ENCODE measurements at regions not wholly inside any gene's neighbourhood (a gene's known extent, or its start where the extent isn't known, plus 50 kb on each side); places are given as distances from the start of the nearest gene placed in this dataset.

DNA sequence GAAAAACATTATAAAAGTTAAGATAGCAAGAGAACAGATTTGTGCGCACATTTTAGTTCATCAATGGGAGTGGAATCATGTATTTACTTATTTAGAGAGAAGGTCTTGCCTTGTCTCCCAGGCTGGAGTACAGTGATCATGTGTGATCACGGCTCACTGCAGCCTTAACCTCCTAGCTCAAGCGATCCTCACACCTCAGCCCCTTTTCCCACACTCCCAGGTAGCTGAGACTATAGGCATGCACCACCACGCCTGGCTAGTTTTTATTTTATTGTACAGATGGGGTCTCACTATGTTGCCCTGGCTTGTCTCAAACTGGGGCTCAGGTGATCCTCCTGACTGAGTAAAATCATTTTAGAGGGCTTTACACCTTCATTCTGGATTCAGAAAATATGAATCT, 72.3 kb upstream of the ADGRF1 start:
- DNase-seq, result no peak

DNA sequence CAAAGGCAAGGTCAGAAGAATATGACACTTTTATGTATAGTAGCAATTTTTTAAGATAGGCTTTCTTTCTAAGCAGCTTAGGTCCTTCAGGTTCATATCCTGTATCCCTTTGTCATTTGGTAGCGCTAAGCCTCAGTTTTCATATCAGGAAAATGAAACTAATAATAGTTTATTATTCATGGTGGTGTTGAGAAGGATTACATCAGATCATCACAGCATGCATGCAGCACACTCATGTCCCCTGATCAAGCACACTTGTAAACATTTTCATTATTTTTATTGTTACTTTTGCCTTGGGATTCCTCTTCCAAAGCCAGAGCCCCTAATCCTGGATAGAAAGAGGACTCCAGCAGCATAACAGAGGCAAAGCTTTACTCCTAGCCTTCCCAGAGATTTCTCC, 70.2 kb upstream of the ADGRF1 start:
- no peak for DNase-seq

DNA sequence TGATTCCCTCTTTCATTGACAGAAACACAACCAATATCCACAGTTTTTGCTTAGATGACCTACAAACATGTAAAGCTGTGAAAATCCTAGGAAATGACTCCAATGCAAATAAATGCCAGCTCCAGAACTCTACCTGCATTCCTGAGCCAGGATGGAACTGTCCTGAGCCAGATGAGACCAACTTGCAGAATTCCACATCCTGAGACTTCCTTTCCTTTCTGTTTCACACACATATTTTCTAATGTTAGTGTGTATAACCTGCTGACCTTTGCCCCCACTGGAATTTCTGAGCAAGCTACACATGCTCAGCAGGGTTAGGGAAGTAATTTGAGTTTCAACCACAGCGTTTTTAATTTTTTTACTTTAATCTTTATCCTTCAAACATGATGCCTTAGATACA, 69.6 kb upstream of the ADGRF1 start:
- no peak for DNase-seq

DNA sequence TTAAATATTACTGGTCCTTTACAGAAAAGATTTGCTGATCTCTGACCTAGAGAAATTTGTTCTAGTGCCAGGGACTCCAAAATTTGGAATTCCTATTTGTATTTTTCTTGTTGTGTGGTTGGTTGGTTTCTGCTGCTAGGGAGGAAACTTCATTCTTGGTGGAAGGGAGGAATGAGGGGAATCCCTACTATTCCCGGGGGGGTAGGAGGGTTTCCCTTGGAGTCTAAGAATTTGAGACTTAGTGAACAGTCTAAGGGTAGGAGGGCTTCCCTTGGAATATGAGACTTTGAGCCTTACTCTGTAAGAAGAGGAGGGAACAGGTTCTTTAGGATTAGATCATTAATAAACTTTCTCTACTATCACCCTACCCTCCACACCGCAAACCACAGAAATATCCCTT, 67.1 kb upstream of the ADGRF1 start:
- no peak for DNase-seq

DNA sequence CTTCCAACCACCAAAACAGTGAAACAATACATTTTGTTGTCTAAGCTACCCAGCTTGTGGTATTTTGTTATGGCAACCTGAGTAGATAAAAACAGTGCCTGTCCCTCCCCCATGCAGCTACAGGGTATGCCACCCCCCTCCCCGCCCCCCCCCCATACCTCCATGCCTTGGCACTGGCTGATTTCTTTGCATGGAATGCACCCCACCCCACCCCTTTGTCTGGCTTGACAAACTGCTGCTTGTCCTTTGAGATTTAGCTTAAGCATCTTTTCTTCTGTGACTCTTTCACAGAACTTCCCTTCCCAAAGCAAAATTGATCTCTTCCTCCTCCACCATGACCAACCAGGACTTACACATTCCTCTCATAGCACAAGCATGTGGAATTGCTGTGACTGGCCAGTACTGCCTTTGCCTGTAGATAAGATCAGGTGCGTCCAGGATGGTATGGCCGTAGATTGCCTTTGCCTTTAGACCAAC, 64.6 kb upstream of the ADGRF1 start:
- DNase-seq, result no peak

DNA sequence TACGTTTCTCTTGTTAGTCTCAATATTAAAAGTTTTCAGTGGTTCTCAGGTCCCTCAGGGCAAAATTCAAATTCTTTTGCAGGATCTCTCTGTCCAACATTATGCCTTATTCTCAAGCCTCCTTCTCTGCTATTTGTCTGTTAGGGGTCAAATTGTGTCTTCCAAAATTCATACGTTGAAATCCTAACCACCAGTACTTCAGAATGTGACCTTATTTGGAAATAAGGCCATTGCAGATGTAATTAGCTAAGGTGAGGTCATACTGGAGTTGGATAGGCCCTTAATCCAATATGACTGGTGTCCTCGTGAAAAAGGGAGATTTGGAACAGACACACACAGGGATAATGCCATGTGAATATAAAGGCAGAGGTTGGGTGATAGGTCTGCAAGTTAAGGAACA, 64.1 kb upstream of the ADGRF1 start:
- DNase-seq, result no peak

DNA sequence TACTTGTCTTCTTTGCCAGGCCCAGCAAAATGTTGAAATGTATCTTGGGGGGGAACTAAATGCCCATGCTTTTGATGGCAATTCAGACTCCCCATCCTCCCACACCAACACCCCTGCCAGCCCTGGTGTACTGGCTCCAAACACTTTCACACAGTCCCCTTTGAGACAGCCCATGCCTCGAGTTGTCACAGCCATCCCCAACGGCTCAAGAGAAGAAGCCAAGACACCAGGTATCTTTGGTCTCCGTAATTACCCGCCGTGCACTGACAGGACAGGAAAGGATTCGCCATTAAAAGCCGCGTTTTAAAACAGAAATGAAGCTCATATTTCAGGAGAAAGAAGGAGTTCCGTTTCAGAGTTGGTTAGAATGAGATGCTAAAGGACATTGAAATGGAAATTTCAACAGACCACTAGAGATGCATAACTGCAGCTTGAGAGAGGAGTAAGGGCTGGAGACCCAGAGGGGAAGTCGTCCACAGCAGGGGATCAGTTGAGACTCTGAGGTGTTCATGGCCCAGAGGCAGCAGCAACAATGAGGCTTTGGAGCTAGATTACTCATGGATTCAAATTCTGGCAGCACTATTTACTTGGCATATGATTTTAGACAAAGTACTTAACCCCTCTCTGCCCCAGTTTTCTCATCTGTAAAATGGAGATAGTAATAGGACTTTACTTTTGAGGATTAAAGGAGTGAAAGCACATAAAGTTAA, 63.5 kb upstream of the ADGRF1 start:
- DNase-seq, result no peak

DNA sequence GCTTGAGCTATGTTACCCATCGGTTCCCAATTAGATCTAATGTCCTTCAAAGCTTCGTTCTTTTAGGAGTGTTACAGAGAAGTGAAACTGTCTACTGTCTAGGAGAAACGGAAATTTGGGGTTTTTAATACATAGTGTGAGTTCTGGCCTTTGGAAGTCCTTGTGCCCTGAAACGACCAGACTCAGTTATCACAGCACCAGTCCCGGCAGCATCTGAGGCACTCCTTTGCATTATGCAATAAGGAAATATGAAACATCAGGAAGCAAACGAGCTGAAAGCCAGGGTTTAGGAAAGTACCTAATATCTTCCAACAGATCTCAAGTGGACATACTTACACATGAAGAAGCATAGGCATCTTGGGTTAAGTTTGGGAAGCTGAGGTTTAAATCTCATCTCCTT, 61.8 kb upstream of the ADGRF1 start:
- no peak for DNase-seq

DNA sequence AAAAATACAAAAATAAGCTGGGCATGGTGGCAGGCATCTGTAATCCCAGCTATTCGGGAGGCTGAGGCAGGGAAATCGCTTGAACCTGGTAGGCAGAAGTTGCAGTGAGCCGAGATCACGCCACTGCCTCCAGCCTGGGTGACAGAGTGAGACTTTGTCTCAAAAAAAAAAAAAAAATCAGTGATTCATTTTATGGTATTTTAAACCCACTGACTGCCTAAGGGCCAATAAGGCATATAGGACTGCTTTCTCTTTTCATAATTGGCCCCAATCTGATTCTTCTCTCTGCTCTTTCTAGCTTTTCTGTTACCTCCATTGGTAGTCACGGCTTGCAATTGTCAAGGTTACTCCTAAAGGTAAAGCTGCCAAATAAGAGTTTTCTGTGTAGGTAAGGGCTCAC, 60.2 kb upstream of the ADGRF1 start:
- no peak for DNase-seq

DNA sequence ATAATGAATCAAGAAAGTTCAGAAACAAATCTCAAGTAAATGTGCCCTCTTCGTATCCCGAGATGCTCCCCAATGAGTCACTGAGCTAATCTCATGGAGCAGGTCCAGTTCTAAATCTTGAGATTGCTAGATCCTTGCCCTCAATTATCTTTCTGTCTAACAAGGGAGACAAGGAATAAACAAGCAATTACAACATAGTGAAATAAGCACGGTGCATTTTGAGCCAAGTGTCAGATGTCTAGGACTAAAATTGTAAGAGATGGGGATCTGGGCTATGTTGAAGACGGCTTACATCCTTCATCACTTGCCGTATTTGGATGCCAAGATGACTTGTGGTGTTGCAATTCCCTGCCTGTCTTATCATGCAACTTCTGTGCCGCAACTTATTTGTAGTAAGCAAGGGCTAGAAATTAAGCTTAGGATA, 56.5 kb upstream of the ADGRF1 start:
- no peak for DNase-seq

DNA sequence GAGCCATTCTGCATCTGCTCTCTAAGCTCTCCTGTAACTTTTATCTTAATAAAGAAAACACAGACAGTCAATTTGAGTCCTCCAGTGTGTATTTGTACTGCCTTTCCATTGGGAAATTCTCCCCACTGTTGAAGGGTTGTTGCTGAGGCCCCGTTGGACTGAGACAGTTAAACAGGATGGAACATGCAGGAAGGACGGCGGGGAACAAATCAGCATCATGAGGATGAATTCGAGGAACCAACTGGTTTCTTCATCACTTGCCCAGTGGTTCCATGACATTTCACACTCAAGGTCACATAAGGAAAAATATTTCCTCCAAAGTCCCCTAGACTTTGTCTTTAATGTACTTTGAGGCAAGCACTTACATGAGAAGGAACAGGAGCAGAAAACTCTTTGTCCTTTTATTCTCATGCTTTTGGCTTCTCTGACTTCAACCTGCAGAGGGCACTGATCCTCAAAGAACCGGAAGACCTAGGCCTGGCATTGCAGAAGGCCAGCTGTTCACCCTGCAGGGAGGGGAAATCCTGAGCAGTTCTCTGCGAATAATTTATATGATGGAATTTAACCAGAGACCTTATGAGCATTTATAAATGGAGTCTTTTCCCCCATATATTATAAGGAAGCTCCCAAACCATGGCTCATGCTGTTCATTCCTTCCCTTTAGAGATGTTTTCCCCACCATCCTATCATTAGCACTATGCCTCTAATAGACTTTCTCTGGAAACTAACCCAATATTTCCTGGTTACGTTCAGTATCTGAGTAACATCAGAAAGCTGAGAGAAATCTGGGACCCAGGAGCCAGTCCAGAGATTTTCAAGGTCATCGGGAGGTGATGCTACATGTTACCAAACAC, 55.2 kb upstream of the ADGRF1 start:
- DNase-seq, result peak in 1 of 2 donors; percentile 13

DNA sequence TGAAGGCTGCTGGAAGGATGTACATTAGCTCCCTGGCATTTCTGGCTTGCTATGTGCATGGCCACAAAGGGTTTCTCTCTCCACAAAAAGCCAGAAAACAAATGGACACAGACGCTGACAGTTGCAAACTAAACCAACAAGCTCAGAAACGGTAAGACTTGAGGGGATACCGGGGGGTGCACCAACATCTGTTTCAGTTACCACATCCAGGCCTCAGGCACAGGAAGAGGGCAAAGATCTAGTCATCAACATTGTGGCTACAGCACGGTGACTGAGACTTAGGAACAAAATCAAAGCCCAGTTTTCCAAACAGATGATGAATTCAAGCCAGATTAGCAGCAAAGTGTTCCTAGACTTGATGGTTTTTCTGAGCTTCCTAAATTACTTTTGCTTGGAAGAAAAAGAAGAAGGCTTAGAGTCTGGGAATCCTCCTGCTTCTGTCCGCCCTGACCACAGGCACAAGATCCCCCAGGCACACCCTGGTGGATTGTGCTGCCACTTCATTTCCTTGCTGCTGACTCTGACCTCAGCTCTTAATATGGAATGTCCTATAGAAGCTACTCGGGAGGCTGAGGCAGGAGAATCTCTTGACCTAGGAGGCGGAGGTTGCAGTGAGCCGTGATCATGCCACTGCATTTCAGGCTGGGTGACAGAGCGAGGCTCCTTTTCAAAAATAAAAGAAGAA, 54.2 kb upstream of the ADGRF1 start:
- DNase-seq, result no peak

DNA sequence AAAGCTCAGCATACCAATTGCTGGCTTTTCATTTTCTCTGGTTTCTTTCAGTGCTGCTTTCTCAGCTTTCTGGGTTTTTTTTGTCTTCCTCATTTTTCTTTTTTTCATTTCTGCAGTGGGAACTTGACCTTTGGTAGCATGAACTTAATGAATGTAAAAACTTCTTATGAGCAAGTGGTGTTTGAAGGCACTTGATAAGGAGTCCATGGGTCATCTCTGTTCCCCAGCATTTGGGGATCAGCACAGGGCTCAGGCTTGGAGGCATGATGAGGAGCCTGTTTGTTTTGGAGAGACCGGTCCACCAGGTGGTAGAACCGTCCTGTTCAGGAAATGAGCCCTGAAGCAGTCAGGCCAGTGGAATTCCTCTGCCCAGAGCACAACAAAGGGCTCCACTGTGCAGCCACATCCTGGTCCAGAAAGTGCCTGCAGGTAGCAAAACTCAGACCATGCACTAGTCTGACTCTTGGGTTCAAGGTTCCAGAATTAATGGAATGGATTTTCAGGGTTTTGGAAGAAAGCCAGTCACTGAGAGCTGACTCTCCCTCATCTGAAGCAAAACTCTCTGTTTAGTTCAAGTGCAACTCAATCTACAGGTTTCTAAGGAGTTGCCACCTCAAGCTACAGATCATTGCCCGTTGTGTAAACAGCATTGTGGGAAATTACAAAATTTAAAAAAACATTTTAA, 52.3 kb upstream of the ADGRF1 start:
- DNase-seq, result no peak

DNA sequence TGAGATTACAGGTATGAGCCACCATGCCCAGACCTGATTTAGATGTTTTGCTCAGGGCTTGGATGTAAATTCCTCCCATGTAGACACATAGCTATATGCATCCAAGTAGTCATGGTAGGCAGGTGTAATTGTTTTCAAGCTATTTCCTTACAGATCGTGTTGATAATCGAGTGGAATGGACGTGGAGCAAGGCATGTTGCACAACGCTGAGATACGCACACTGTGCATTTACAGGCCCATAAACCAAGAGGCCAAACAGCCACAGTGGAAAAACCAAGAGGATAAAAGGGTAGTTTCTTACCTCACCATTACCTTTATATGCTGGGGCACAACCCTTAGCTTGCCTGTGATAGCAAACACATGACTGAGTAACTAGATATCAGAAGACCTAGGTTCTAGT, 51.0 kb upstream of the ADGRF1 start:
- DNase-seq, result no peak

DNA sequence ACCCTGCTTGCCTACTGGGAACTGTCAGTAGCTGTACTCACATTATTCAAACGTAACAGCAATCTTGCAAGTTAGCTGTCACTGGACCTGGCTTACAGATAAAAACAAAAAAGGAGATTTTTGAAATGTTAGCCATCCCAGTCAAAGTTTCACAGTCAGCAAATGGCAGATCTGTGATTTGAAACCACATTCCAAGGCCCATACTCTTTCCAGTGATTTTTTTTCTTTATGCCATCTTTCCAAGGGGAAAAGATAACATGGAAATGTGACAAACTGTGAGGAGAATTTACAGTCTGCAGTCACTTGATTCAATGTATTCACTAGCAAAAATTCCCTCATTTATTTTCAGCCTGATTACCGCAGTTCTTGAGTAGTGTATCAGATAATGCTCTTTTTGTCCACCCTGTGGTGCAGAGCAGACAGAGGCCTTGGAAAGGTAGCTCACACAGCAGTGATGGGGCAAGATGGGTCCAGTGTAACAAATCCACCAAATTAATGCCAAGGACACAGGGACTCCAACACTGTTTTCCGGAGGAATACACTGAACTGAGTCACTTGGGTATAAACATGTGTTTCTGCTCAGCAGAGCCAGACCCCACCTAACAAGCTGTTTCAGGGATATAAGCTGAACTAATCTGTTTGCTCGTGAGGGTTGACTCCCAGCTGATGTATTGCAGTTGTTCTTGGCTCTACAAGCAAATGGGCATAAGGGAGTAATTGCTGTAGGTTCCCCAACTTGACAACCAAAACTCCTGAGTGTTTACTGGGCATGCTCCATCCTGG, 49.9 kb upstream of the ADGRF1 start:
- no peak for DNase-seq

All from stimulated activated CD4-positive, alpha-beta T cell treated with anti-CD3 and anti-CD28 coated beads, Interleukin-2, amount 100 ng/mL, for 48 hours (primary cell).